HG03095 (cell line): ENCODE measurements at regions not wholly inside any gene's neighbourhood (a gene's known extent, or its start where the extent isn't known, plus 50 kb on each side); places are given as distances from the start of the nearest gene placed in this dataset.
"Not testable (repeated sequence)": the region's sequence is repeated elsewhere in the genome, so short reads cannot be mapped to it uniquely, and the experiment has no call there.

Experiments
- ATAC-seq: cut with Tn5 transposase; IDR thresholded peaks from one replicate; pipeline ENCODE4 v1.9.1; 2021; ENCODE audit warnings: moderate library complexity; ENCODE audit not compliant: unreplicated experiment

DNA sequence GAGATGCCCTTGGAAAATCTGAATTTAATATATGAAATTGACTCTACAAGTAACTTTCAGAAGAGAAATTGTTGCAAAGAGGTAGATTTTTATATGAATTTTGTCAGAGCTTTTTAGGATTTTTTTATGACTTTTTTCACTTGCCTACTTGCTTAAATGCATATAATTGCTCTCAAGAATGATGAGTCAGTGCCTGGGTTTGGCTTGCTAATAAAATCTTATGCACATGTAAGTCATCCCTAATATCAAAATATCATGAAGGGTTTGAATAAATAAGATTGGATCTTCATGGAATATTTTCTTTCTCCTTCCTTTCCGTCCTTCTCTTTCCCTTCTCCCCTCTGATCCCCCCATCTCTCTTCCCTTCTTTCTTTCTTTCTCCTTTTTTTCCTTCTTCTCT is 354.1 kb downstream of the TXNL1 start:
- ATAC-seq: no peak

- no peak for ATAC-seq
Observed at GRCh38 chr18:56283316-56283715, 355.1 kb downstream of the TXNL1 start.

DNA sequence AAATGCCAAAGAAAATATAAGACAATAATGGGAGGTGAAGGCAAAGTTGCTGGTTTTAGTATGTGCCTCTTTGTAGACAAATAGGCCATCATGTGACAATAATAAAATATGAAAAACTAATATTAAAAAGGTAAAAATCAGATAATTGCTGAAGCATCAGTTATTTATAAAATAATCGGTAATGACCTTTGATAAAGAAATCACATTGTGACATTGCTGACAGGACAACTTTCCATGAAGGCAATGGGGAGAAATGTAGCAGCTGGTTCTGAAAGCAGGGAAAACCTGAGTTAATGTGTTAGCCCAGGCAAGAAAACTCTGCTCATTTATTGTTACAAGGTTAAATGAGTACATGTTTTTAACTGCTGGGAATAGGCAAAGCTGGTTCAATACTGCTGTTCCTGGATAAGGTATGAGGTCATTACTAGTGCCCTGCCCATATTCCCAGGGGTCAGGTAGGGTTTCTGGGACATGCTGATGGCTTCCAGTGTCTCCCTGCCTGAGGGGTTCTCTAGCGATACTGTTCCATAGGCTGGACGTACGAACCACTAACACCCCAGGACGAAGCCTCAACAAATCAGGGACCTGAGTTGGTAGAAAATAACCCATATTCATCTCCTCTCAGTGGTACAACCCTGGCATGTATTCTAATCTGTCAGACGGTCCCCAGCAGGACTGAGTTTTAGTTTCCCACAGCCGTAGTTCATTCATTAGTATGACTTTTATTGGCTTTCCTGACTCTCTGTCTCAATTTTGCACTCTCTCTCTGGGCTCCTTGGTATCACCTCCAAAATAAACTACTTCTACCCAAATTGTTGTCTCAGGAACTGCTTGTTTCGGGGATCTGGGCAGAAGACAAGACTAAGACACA is 355.9 kb downstream of the TXNL1 start:
- ATAC-seq: no peak

- not testable (repeated sequence) for ATAC-seq
Observed at GRCh38 chr18:56279816-56280215, 358.6 kb downstream of the TXNL1 start.

- ATAC-seq: no peak
Observed at GRCh38 chr18:56278421-56279003, 359.9 kb downstream of the TXNL1 start.

DNA sequence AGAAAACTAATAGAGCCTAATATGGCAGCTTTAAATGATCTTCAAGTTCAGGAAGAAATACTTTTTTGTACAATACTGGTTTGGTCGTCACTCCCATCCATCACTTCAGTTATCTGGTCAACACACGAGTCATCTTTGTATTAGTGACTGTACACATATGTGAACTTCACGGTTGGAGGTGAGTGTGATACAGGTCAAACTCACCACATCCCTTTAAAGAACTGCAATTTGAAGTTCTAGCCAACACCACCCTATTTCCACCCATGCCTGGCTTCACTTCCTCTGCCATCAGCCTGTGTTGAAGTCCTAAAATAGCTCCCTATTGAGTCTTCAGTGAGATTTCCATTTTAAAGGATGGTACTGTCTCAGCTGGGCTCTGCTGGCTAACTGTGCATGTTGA is 361.9 kb downstream of the TXNL1 start:
- ATAC-seq: no peak

DNA sequence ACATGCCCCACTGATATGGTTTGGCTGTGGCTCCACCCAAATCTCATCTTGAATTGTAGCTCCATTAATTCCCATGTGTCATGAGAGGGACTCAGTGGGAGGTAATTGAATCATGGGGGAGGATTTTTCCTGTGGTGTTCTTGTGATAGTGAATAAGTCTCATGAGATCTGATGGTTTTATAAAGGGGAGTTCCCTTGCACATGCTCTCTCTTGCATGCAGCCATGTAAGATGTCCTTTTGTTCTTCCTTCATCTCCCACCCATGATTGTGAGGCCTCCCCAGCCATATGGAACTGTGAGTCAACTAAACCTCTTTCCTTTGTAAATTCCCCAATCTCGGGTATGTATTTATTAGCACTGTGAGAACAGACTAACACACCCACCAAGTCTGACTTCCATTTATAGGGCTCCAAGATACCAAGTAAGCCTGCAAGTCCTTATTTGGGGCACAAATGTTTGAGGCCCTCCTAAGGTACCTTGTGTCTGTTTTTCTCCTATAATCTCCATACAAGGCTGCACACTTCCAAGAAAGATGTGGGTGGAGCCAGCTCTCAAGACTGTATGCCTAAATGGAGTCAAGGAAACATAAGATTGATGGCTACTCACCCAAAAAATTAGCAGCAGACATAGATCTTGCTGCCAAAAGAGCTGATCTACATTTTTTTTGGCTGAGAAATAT is 364.7 kb downstream of the TXNL1 start:
- no peak for ATAC-seq

GRCh38 chr18:56270671-56271250 is 367.6 kb downstream of the TXNL1 start:
- ATAC-seq: no peak

DNA sequence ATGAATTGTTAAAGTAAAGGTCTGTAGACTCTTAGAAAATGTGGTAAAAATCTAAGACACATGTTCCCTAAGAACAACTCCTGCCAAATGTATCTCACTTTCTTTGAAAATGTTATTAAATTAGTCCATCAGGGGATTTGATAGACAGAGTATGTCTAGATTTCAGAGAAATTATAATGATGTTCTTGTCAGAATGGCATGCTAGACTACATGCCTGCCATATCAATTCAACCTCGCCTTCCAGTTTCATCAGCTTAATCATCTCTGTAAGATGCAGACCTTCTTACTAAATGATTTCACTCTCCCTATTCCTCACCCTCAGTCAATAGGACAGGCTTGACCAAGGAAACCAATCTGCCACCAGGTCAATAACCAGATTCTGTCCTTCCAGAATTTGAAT is 368.4 kb downstream of the TXNL1 start:
- ATAC-seq: no peak

GRCh38 chr18:56268952-56269351 is 369.4 kb downstream of the TXNL1 start:
- ATAC-seq: no peak

GRCh38 chr18:56267334-56267733 is 371.1 kb downstream of the TXNL1 start:
- no peak for ATAC-seq

DNA sequence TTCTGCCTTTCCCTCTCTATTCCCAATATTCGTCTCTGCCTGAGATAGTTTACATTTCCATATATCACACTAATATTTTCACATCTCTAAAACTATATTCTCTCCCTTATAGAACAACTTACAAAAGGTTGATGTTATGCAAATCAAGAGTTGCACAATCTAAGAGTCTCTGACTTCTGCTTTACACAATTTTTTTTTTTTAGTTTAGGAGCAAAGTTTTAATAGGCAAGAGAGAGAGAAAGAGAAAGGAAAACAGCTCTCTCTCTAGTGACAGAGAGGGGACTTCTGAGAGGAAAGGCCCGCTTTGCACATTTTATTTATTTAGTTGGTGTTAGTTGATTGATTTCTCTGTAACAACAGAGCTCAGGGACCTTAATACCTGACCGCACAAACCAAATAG is 380.2 kb downstream of the TXNL1 start:
- ATAC-seq: no peak

DNA sequence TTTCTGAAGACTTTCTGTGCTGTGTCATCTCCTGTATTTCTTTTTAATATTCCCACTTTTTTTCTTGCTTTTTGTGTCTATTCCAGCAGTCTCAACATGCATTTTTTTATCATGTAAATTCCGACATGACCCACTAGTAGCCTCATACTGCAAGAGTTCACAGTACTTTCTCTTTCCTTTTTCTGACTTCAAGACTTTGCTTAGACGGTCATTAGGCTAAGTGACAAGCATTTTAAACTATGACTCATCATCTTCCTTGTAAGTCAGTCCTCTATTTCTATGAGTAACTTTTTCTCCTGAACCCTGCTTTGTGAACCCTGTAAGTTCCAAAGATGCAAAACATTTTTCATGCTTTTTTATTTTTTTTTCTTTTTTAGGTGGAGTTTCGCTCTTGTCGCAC is 381.2 kb downstream of the TXNL1 start:
- peak; percentile 95 for ATAC-seq

DNA sequence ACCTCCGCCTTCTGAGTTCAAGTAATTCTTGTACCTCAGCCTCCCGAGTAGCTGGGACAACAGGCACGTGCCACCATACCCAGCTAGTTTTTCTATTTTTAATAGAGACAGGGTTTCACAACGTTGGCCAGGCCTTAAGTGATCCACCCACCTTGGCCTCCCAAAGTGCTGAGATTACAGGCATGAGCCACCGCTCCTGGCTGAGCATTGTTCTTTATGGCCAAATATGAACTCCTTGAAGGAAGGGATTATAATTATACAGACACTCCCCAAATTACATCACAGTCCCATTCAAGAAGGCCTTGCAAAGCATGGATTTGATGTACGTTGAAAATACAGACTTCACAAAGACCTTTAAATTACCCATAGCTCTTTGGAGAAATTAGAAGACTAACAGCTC is 381.7 kb downstream of the TXNL1 start:
- ATAC-seq: no peak

- ATAC-seq: no peak
Observed at GRCh38 chr18:56255381-56255780, 383.0 kb downstream of the TXNL1 start.

DNA sequence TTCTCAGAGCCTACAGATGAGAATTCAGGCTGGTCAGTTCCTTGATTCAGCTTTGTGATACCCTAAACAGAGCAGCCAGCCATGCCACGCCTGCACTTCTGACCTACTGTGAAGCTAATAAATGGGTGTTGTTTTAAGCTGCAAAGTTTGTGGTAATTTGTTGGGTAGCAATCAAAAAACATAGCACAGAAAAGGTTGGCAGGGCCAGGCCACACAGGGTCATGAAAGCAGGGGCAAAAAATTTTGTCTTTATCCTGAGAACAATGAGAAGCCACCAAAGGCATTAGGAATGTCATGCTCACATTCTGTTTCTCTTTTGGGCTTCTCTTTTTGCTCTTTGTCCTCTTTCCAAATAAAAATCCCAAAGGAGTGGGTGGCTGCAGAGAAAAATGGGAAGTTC is 385.9 kb downstream of the TXNL1 start:
- ATAC-seq: no peak

DNA sequence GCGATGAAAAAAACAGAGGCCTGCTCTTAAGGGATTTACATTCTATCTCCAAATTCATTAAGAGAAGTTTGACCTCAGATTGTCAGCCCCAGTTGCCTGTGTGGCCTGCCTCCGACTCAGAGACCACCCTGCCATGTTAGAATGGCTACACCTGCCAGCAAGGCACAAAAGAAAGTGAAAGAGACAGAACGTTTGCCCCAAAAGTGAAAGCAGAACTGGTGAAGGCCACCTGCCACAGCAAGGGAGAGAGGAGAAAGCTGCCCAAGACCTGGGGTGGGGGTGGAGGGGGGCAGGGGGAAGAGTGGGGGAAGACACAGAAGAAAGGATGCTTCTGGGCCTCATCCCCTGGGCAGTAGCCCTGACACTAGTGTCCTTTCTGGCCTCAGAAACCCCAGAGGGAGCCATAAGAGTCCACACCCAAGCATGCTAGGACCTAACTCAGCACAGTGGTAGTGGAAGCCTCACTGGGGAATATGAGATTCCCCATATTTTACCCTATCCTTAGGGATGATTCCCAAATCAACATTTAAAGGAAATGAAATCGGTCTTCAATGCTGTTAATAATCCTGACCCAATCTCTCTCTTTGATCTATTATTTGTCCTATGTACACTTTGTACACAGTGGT is 389.7 kb downstream of the TXNL1 start:
- ATAC-seq: peak; percentile 94

- no peak for ATAC-seq
Observed at GRCh38 chr18:56246916-56247315, 391.5 kb downstream of the TXNL1 start.

DNA sequence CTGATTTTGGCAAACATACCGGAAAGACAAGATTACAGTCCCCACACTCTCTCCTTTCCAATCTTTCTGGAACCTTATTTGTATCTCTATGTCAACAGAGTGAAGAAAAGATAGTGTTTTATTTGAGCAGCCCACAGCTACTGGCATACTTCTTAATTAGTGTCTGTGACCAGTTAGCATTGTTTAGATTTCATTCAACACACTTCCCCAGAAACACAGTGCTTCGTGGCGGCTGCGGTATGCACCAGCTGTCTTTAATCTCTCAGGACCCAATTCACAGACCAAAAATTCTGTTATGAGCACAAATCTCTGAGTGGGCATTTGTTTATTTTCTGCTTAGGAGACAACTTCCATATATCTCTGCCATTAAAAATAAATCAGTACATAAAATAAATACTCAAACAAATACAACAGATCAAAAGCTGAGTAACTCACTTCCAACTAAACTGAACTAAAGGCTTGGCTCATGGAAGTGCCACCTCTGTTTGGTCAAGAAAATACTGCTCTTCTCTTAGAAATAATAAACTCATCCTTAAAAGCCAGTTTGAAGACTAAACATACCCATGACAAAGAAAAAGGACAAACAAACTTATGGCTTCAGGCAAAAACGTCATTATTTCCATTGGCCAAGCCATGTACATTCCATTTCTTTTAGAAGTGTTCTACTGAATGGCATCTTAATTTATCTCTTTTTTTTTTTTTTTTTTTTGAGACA is 392.4 kb downstream of the TXNL1 start:
- ATAC-seq: no peak

DNA sequence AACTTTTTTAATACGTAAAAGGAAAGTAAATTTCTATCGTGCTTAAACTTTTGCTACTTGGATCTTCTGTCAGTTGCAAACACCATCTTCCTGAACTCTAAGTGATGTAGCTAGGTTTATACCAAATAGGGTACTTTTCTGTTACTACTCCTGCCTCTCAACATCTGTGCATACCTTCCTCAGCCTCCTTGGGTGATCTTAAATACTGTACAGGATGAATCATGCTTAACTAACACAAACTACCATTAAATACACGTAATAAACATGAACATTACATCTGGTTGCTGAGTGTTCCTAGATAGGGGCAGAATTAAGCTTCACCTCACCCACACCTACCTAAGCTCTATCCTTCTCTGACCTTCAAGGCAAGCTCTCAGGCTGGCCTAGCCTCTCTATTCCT is 398.0 kb downstream of the TXNL1 start:
- no peak for ATAC-seq

DNA sequence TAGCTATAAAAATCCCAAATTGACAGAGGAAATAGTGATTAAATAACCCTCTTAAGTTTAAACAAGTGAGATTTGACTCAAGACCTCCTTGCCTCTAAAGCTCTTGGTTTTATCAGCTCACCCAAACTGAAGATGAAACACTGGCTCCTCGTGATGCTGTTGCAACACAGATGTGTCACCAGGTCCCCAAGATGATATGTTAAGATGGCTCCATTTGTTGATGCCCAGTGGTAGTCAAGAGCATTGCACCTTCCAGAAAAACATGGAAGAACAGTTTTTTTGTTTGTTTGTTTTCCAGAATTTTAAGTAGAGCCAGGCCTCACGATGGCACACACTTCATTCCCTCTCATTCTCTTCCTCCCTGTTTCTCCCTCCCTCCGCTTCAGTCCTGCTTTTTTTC is 399.8 kb downstream of the TXNL1 start:
- no peak for ATAC-seq
